Heart left ventricle (tissue), 16 donors: ENCODE measurements at regions not wholly inside any gene's neighbourhood (a gene's known extent, or its start where the extent isn't known, plus 50 kb on each side); places are given as distances from the start of the nearest gene placed in this dataset.
A peak's percentile ranks its signal among the peaks of the same experiment; 100 is the strongest.

Experiments used
- ATAC-seq, 4 donors: fragments of 200-7000 bp; cut with Tn5 transposase; one replicate each; pipeline ENCODE4 v1.9.1; 2020 to 2022; ENCODE audit warnings: moderate library complexity in 4 of 4, mild to moderate bottlenecking in 3 of 4, moderate number of reproducible peaks in 1 of 4
- DNase-seq, 5 donors: peaks; one replicate each; pipeline ENCODE4 v3.0.0-alpha.2; 2020
- H3K27ac ChIP-seq, 12 donors: fragments of 200-600 bp; sonication (generic) in 4 of 12; one replicate each; pipeline versions ENCODE4 v1.5.0 to v1.8.0; 2016 to 2022; ENCODE audit warnings: mild to moderate bottlenecking in 2 of 12
- H3K27me3 ChIP-seq, 9 donors: fragments of 200-600 bp; sonication (generic) in 2 of 9; one replicate each; pipeline versions ENCODE4 v1.5.1 to v1.8.0; 2016 to 2022; ENCODE audit warnings: mild to moderate bottlenecking in 3 of 9
- H3K36me3 ChIP-seq, 9 donors: fragments of 200-600 bp; sonication (generic) in 2 of 9; one replicate each; pipeline versions ENCODE4 v1.5.0 to v1.8.0; 2018 to 2022; ENCODE audit warnings: mild to moderate bottlenecking in 2 of 9
- H3K4me1 ChIP-seq, 12 donors: fragments of 200-600 bp; sonication (generic) in 4 of 12; one replicate each; pipeline versions ENCODE4 v1.5.0 to v1.8.0; 2016 to 2022; ENCODE audit warnings: mild to moderate bottlenecking in 3 of 12
- H3K4me3 ChIP-seq, 12 donors: fragments of 200-600 bp; sonication (generic) in 4 of 12; one replicate each; pipeline versions ENCODE4 v1.5.0 to v1.8.0; 2017 to 2022; ENCODE audit warnings: mild to moderate bottlenecking in 9 of 12, moderate library complexity in 4 of 12
- H3K9me3 ChIP-seq, 12 donors: fragments of 200-600 bp; sonication (generic) in 4 of 12; one replicate each; pipeline versions ENCODE4 v1.5.0 to v1.8.0; 2016 to 2022; ENCODE audit warnings: mild to moderate bottlenecking in 1 of 12
- POLR2A ChIP-seq, 2 donors: fragments of 450-650 bp; IDR thresholded peaks; one replicate each; pipeline ENCODE4 v1.6.1; 2017; ENCODE audit warnings: antibody characterized with exemption in 2 of 2, mild to moderate bottlenecking in 2 of 2, moderate library complexity in 2 of 2
- WGBS, 4 donors: extraction: QIAGEN DNeasy Blood & Tissue Kit in 2 of 4; methylation state at CpG; one replicate each; pipeline versions ENCODE4 v1.1.5 to v1.1.7; 2013 to 2018; 5-methylcytosine and 5-hydroxymethylcytosine counted together
- intact Hi-C, 10 donors: fragments of 100-400 bp; cut with DNase I; formaldehyde crosslinking; loops; one replicate each; pipeline versions ENCODE4 v1.11.1 to v1.14.2; 2022
- TF ChIP-seq, protein P1 (sequence below), 12 donors: fragments of 200-600 bp; sonication (generic) in 4 of 12; IDR thresholded peaks; one replicate each; pipeline versions ENCODE4 v1.5.0 to v1.8.0; 2018 to 2022; ENCODE audit warnings: antibody characterized with exemption in 12 of 12, mild to moderate bottlenecking in 5 of 12
- donor health status: ischemic (EF 13 %, LVEDD 7.1; RV severe dilation, severe dysfunction).
- donor health status: healthy with polysubstance abuse.
- donor health status: DM: no; HTN: yes; CAD: no.
- donor health status: DM: no; HTN: no; CAD: no.
- donor health status: ischemic (EF 25% LVEDD 6.9; RV normal size, moderate dysfunction).
- donor health status: ischemic (EF 25% LVEDD 5.7; RV mildly dilated, moderate dysfunction).
- donor health status: healthy.
- donor health status: DM: yes; HTN: yes; CAD: no.
- donor health status: ischemic (EF 35%, LVEDD 5.7; RV mildly dilated, moderate dysfunction).
- donor health status: nonischemic (EF 11% LVEDD 7.7; RV severe dilation, severe dysfunction).
- donor health status: DM: yes; HTN: yes; CAD: no.
- donor health status: PGD.
- donor health status: ischemic (EF 29% LVEDD 5.4; RV normal size, mild dysfunction).
- donor health status: nonischemic (EF 23%, LVEDD 6.1; RV moderate dilation, normal function).

DNA sequence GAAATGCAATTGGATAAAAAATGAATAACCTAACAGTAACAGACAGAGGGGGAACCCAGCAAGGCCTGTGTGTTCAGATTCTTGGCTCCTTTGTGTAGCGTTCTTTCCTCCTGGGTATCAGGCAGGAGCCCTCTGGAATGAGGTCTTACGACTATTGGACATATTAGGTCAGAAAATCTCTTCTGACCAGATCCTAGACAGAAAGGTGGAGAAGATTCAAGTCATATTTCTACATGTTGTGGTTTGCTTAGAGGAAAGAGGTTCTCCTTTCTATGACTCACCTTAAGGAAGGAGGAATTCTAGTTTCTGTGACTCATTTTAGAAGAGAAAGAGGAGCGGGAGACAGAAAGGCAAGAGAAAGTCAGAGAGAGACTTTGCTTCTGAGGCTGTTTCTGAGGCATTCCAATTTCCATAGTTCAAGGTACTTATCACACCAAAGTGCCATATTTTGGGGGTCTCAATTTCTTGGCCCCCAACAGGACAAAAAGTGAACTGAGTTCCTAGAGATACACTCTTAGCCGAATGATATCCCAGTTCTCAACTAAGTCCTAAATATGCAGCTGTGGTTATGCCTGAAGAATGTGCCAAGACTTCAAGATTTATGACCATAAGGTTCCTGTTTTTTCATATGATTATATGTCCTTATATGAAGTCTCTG, 618.6 kb downstream of the ZEB2 start:
- intact Hi-C loops: no loop called here
- Histone ChIP-seq H3K4me1 (no peaks in the 10 kb centered on the region), H3K9me3 (no peaks in the 10 kb centered on the region), H3K27ac (no peak overlapping the region), H3K4me3 (no peak overlapping the region), H3K27me3 (no peaks in the 10 kb centered on the region), H3K36me3 (no peaks in the 10 kb centered on the region)
- DNase-seq (no peak), ATAC-seq (no peak)
- no peak for TF ChIP-seq POLR2A (IDR thresholded peaks at IDR 0.05)
- TF ChIP-seq, protein P1, sequence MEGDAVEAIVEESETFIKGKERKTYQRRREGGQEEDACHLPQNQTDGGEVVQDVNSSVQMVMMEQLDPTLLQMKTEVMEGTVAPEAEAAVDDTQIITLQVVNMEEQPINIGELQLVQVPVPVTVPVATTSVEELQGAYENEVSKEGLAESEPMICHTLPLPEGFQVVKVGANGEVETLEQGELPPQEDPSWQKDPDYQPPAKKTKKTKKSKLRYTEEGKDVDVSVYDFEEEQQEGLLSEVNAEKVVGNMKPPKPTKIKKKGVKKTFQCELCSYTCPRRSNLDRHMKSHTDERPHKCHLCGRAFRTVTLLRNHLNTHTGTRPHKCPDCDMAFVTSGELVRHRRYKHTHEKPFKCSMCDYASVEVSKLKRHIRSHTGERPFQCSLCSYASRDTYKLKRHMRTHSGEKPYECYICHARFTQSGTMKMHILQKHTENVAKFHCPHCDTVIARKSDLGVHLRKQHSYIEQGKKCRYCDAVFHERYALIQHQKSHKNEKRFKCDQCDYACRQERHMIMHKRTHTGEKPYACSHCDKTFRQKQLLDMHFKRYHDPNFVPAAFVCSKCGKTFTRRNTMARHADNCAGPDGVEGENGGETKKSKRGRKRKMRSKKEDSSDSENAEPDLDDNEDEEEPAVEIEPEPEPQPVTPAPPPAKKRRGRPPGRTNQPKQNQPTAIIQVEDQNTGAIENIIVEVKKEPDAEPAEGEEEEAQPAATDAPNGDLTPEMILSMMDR (IDR thresholded peaks at IDR 0.05): peak in 1 of 12 donors; percentile 5
- 89 to 94% (median 92%) methylated on average over 4 of the region's 4 CpGs for WGBS, 4 donors

- WGBS, 4 donors: 77 to 93% (median 82%) methylated on average over 4 of the region's 4 CpGs
- ATAC-seq (no peak), DNase-seq (no peak)
- intact Hi-C loops: no loop called here
- Histone ChIP-seq H3K27me3 (no peaks in the 10 kb centered on the region), H3K36me3 (no peaks in the 10 kb centered on the region), H3K4me3 (no peak overlapping the region), H3K9me3 (no peaks in the 10 kb centered on the region), H3K4me1 (no peaks in the 10 kb centered on the region), H3K27ac (no peak overlapping the region)
- TF ChIP-seq, protein P1 (IDR thresholded peaks at IDR 0.05): no peak
- TF ChIP-seq POLR2A (IDR thresholded peaks at IDR 0.05): no peak
Measured at GRCh38 chr2:143899987-143900386, 619.9 kb downstream of the ZEB2 start.

DNA sequence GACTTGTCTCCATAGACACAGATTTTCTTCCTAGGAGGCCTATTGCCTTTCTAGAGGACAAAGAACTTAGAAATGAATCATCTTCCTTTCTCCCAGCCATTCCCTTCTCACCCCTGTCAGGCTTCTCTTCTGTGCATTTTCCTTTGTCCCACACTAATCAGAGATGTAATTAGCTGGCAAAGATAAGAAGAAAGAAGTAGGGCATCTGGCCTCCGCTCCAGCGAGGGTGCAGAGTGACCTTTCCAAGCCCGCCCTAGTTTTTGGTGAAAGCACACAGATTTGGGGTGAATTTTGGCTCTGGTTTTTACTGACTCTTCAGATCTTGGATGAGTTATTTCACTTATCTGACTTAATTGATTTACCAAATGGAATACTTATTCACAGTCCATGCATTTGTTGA, 626.5 kb downstream of the ZEB2 start:
- H3K27me3 ChIP-seq: no peaks in the 10 kb centered on the region
- 70 to 79% (median 76%) methylated on average over 3 of the region's 3 CpGs for WGBS, 4 donors
- no peak for ATAC-seq
- intact Hi-C loops: no loop called here
- H3K36me3 ChIP-seq: no peaks in the 10 kb centered on the region
- no peak for DNase-seq
- no peaks in the 10 kb centered on the region for H3K4me1 ChIP-seq
- no peak overlapping the region for H3K27ac ChIP-seq
- H3K4me3 ChIP-seq: no peak overlapping the region
- no peaks in the 10 kb centered on the region for H3K9me3 ChIP-seq
- TF ChIP-seq, protein P1 (IDR thresholded peaks at IDR 0.05): no peak
- TF ChIP-seq POLR2A (IDR thresholded peaks at IDR 0.05): no peak

DNA sequence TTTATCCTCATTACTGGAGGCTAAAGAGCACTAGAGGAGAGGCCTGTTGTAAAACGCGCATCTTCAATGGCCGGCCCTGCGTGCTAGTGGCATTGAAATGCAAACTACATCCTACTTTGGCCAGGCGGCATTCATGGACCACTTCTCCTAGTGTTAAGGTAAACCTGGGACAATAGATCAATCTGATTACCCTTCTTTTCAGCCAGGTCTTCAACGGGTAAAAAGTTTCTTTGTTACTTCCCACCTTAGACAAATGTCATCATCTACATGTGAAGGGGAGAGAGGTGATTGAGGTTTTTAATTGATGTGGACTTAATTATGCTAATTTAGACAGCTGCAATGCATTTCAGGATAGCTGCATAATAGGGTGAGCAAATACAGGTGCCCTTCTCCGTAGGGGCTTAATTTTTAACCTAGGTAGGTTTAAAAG, 628.0 kb downstream of the ZEB2 start:
- ATAC-seq: no peak

More for the DNA sequence above, 628.0 kb downstream of the ZEB2 start:
- Histone ChIP-seq H3K36me3 (no peaks in the 10 kb centered on the region), H3K4me1 (no peaks in the 10 kb centered on the region), H3K27ac (no peak overlapping the region), H3K4me3 (no peak overlapping the region), H3K27me3 (no peaks in the 10 kb centered on the region), H3K9me3 (no peaks in the 10 kb centered on the region)
- intact Hi-C loops: no loop called here
- DNase-seq: no peak
- WGBS, 4 donors: 68 to 79% (median 72%) methylated on average over 7 of the region's 7 CpGs
- no peak for TF ChIP-seq POLR2A (IDR thresholded peaks at IDR 0.05)
- TF ChIP-seq, protein P1 (IDR thresholded peaks at IDR 0.05): no peak
